ENCODE measurements at regions not wholly inside any gene's neighbourhood (a gene's known extent, or its start where the extent isn't known, plus 50 kb on each side); places are given as distances from the start of the nearest gene placed in this dataset.

- no peak for DNase-seq (ENCODE audit: low spot score)
These were observed 157.4 kb upstream of the SOX1 start for GRCh38 chr13:111909501-111909900.

- DNase-seq (ENCODE audit: low spot score): no peak
These were observed 156.8 kb upstream of the SOX1 start for GRCh38 chr13:111909971-111910671.

GRCh38 chr13:111911121-111911720, 155.7 kb upstream of the SOX1 start:
- no peak for DNase-seq (ENCODE audit: low spot score)

- DNase-seq (ENCODE audit: low spot score): no peak
These were observed 155.0 kb upstream of the SOX1 start for GRCh38 chr13:111911754-111912452.

GRCh38 chr13:111912453-111912866, 154.5 kb upstream of the SOX1 start:
- no peak for DNase-seq (ENCODE audit: low spot score)

DNA sequence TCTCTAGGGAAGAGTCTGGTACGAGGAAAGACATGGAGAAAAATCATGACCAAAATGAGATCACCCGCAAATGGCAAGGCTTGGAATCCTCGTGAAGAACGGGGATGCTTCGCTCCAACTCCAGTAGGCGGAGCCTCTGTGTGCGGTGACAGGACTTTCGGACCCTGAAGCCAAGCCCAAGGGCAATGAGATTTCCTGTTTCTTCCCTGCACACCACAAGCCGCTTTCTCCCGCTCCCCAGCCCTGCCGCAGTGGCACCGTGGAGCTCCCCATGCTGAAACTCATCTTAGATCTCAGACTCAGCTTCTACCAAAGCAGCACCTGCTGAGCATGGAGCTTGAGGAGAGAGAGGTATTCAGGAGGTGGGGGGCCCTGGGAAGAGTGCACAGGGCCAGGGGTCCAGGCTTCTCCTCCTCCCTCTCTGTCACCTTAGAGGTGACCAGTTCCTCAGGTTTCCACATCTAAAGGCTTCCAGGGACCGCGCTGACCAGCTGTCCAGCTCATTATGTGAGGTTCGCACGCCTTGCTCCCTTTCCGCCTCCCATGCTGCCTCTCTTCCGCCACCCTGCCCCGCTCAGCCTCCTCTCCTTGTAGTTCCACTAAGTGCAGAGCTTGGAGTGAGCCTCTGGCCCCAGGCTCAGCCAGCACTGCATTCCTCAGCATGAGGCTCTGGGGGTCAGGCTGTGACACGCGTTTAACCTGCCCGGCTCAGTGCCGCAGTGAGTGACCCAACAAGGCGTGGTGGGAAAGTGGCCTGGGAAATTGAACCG, 153.8 kb upstream of the SOX1 start:
- DNase-seq (ENCODE audit: low spot score): no peak

GRCh38 chr13:111913761-111914140, 153.2 kb upstream of the SOX1 start:
- DNase-seq (ENCODE audit: low spot score): no peak

DNA sequence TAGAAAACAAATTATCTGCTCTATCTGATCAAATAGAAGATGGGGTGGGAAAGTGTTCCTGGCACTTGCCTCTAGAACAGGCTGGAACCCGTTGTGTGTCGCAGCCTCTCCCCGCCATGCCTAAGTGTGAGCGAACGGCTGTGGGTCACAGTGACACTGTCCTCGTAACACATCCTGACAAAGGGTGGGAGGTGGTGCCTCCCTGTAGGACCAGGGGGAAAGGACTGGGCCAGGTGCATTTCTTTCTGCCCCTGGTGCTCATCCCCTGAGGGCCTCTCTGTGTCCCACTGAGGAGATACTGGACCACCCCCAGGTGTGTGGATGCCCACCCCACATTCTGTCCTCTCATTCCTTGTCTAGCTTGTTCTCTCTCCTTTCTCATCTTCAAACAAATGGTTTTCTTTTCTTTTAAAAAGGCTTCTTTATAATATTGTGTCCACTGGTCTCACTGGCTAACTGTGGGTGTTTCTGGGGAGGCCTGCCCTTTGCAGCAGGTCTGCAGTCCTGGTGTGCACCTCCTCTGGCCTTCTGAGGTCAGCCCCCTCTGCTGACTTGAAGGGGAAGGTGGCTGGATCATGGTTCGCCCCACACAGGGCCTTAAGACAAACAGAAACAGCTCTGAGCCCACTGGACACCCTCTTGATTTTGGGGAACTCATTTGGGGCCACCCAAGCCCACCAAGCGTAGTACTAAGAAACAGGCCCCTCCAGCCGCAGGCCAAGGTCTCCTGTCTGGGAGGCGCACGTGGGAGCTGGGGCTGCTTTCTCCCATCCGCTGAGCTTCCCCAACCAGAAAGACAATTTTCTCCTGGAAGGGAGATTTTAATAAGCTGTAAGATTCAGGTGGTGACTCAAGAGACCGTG, 152.5 kb upstream of the SOX1 start:
- DNase-seq (ENCODE audit: low spot score): no peak

- no peak for DNase-seq (ENCODE audit: low spot score)
These were observed 151.8 kb upstream of the SOX1 start for GRCh38 chr13:111915104-111915551.

- DNase-seq (ENCODE audit: low spot score): no peak
These were observed 150.7 kb upstream of the SOX1 start for GRCh38 chr13:111916201-111916600.

- no peak for DNase-seq (ENCODE audit: low spot score)
These were observed 149.9 kb upstream of the SOX1 start for GRCh38 chr13:111917086-111917485.

- no peak for DNase-seq (ENCODE audit: low spot score)
These were observed 149.0 kb upstream of the SOX1 start for GRCh38 chr13:111917901-111918300.

DNA sequence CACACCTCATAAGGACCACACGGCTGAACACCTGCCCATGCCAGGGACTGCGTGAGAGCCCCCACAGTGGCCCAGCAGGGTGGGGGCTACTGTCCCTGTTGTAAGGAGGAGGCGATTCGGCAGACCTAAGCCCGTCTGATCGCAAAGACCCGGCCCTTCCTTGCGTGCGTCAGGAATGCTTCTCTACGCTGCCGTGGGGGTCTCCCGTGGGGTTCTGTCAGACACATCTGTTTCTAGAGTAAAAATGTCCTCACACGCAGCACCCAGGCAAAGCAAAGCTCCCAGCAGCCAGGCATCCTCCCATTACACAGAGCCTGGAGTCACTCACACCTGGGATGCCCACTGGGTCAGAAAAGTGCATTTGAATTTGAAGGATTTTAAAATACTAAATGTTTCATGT, 147.7 kb upstream of the SOX1 start:
- DNase-seq (ENCODE audit: low spot score): no peak

DNA sequence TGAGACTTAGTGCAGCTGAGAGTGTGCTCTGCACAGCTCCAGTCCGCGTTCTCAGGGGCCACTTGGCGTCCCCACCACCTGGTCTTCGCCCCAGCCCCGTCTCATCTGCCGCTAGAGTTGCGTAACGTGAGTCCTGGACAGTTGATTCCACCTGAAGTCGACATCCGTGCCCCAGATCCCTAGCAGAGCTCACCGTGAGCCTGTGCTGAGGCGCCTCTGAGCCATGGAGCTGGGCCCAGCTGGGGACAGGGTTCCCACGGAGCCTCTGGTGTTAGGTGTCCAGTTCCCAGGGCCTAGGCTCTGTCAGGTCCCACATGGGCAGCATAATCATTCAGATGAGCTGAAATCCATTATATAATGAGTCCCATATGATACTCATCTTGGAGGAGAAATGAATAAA, 147.1 kb upstream of the SOX1 start:
- DNase-seq (ENCODE audit: low spot score): no peak

GRCh38 chr13:111920306-111920931, 146.5 kb upstream of the SOX1 start:
- DNase-seq (ENCODE audit: low spot score): no peak

DNA sequence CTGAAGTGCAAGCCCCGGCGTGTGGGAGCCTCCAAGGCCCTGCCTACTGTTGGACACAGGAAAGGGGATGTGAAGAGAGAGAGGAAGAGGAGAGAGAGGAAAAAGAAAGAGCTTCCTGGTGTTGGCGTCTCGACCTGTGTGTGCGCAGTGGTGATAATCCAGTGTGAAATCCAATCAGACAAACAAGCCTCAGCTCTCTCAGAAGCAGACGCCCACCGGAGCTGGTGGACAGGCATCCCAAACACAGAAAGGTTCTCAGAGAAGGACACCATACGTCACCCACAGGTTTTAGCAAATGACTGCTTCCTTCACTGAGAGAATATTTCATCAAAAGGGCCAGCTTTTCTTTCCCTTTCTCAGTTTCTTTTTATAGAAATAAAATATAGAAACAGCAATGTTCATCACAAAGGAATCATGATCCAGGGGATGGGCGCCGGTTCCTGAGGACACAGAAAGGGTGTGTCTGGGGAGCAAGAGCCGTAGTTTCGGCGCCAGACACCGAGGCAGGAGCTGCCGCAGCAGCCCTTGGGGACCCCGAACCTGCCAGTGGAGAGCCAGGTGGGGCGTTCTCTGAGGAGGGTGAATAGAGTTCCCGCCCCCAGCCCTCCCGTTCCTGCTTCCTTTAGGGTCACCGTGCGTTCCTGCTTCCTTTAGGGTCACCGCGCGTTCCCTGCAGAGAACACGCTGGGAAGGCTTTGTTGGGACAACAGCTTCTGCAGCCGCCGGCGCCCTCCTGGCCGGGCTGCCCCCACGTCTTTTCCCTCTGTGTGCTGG, 145.8 kb upstream of the SOX1 start:
- DNase-seq (ENCODE audit: low spot score): no peak

DNA sequence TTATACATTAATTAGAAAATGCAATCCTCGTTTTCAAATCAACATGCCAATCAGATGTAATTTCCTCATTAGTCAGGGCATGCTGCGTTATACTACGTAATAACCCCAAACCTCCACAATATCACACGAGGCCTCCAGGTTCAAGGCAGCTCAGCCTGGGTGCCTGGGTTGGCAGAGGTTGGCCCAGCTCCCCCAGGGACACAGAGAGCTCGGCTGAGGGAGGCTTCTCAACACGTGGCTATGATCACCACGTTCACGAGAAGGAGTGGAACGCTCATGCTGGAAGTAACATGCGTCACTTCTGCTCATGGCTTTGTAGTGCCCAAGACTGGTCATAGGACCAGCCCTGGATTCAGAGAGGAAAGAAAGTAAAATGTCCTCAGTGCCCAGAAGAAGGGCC, 144.9 kb upstream of the SOX1 start:
- no peak for DNase-seq (ENCODE audit: low spot score)

DNA sequence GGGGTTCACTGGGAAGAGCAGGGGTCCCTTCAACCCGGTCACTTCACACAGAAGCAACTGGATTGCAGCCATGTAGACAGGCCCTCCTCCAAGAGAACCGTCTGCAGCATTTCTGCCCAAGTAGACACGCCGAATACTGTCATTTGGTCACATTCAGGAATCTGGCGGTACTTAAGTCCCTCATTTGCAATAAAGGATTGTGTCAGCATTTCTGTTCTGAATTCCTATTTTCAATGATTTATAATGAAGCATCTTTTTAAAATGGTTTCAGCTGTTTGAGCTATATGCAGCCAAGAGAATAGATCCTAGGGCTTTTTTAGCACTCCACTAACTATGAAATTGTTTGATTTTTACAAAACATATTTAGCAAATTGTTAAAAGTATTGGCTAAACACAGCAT, 143.5 kb upstream of the SOX1 start:
- no peak for DNase-seq (ENCODE audit: low spot score)

DNA sequence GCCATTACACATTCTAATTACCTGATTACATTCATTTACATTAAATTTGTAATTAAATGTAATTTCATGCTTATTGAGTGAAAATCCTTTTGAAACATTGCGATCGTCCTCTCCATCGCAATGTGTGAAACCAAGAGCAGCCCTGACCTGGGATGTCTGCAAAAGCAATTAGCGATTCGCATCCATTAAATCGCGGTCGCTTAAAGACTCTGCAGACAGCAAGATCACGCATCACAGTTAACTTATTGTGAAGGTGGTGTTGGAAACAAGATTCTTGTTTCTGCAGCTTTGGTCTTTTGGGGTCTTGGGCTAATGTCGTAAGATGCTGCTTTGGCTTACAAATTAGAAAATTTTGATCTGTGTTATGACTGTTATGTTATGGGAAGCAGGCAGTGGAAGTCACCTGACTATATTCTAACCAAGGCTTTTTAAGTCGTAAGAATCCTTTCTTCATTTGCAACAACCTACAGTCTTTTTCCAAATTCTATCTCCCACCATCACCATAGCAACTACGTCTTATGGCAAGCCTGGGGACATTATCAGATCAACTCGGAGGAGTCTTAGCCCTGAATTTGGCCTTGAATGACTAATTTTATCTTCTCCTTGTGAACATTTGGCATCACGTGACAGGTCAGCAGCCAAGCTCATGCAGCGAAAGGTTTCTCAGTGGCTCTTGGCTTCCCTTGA, 142.8 kb upstream of the SOX1 start:
- no peak for DNase-seq (ENCODE audit: low spot score)

GRCh38 chr13:111924678-111925075, 142.3 kb upstream of the SOX1 start:
- DNase-seq (ENCODE audit: low spot score): no peak
